Loucy (cell line): ENCODE measurements at regions not wholly inside any gene's neighbourhood (a gene's known extent, or its start where the extent isn't known, plus 50 kb on each side); places are given as distances from the start of the nearest gene placed in this dataset.

Source experiments
- H2AFZ ChIP-seq: fragments of 200-600 bp; sonication (generic); 2 replicates; pipeline ENCODE4 v1.6.0; 2016; ENCODE audit warnings: antibody characterized with exemption, mild to moderate bottlenecking, low read length, moderate library complexity
- H3F3A ChIP-seq: fragments of 200-600 bp; 2 replicates; pipeline ENCODE4 v1.6.0; 2016; ENCODE audit warnings: antibody characterized with exemption, low read depth, mild to moderate bottlenecking
- H3K27me3 ChIP-seq: fragments of 200-600 bp; sonication (generic); 2 replicates; pipeline ENCODE4 v1.6.1; 2014; ENCODE audit warnings: low read length, mild to moderate bottlenecking; ENCODE audit not compliant: insufficient read depth, poor library complexity, severe bottlenecking
- H3K36me3 ChIP-seq: fragments of 200-600 bp; sonication (generic); 2 replicates; pipeline ENCODE4 v1.6.1; 2016; ENCODE audit warnings: low read length; ENCODE audit not compliant: insufficient read depth
- H3K4me1 ChIP-seq: fragments of 200-600 bp; sonication (generic); 2 replicates; pipeline ENCODE4 v1.5.1; 2014; ENCODE audit warnings: low read length, mild to moderate bottlenecking; ENCODE audit not compliant: insufficient read depth, poor library complexity, severe bottlenecking
- H3K4me2 ChIP-seq: fragments of 200-600 bp; sonication (generic); 2 replicates; pipeline ENCODE4 v1.6.0; 2014; ENCODE audit warnings: antibody characterized with exemption, low read length, low read depth, mild to moderate bottlenecking; ENCODE audit not compliant: poor library complexity, severe bottlenecking
- H3K4me3 ChIP-seq: fragments of 200-600 bp; sonication (generic); 2 replicates; pipeline ENCODE4 v1.5.1; 2014; ENCODE audit warnings: low read length, mild to moderate bottlenecking, mixed read lengths; ENCODE audit not compliant: poor library complexity, severe bottlenecking
- H3K79me2 ChIP-seq: fragments of 200-600 bp; sonication (generic); 2 replicates; pipeline ENCODE4 v1.6.1; 2014; ENCODE audit warnings: low read length; ENCODE audit not compliant: insufficient read depth
- H3K9ac ChIP-seq: fragments of 200-600 bp; sonication (generic); 2 replicates; pipeline ENCODE4 v1.6.0; 2014; ENCODE audit warnings: mild to moderate bottlenecking, low read depth, low read length, moderate library complexity; ENCODE audit not compliant: poor library complexity, severe bottlenecking
- H3K9me2 ChIP-seq: fragments of 200-600 bp; sonication (generic); replicated peaks from 2 replicates; pipeline ENCODE4 v1.6.1; 2016; ENCODE audit warnings: low read depth, low read length, mixed read lengths
- H3K9me3 ChIP-seq: fragments of 200-600 bp; sonication (generic); 2 replicates; pipeline ENCODE4 v1.6.1; 2014; ENCODE audit warnings: mild to moderate bottlenecking, antibody characterized with exemption, low read length, low read depth; ENCODE audit not compliant: insufficient read depth
- H4K20me1 ChIP-seq: fragments of 200-600 bp; sonication (generic); 2 replicates; pipeline ENCODE4 v1.6.0; 2014; ENCODE audit warnings: antibody characterized with exemption, low read length, mild to moderate bottlenecking; ENCODE audit not compliant: insufficient read depth, poor library complexity, severe bottlenecking
- EZH2phosphoT487 ChIP-seq: fragments of 200-600 bp; IDR thresholded peaks from 2 replicates; pipeline ENCODE4 v1.6.1; 2018; ENCODE audit warnings: antibody characterized with exemption, mild to moderate bottlenecking, moderate library complexity, borderline replicate concordance
- TF ChIP-seq, protein P1 (sequence below): fragments of 200-600 bp; sonication (generic); conservative IDR thresholded peaks from 2 replicates; pipeline ENCODE4 v1.5.1; 2014; ENCODE audit warnings: mild to moderate bottlenecking, antibody characterized with exemption, low read length

DNA sequence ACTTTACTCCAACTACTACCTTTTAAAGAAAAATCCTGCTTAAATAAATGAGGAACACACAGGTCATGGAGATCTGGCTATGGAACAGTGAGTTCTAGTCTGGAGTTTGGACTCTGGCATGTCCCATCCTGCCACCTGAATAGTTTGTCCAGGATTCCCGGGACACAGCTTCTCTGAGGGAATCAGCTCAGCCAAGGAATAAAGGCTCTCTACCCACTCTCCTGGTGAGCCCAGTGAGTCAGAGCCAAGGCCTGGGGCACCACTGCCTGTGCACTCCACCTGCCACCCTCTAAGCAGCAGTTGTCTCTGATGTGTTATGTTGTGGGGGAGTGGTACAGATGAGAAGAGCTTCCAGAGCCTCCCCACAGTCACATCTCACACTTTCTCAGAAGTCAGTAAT lies 113.5 kb downstream of the HTR5A start:
- H4K20me1 ChIP-seq: no peaks in the 10 kb centered on the region
- no peak overlapping the region for H3K4me2 ChIP-seq
- H3K9me3 ChIP-seq: peaks cover 30% of the 10 kb centered on the region; the same call in 1 of the 2 replicates
- no peaks in the 10 kb centered on the region for H3K79me2 ChIP-seq
- no peaks in the 10 kb centered on the region for H3F3A ChIP-seq
- no peak overlapping the region for H3K4me3 ChIP-seq
- no peaks in the 10 kb centered on the region for H3K27me3 ChIP-seq
- no peak overlapping the region for H2AFZ ChIP-seq
- H3K9ac ChIP-seq: no peak overlapping the region
- peaks cover 9% of the 10 kb centered on the region for H3K4me1 ChIP-seq
- TF ChIP-seq, protein P1, sequence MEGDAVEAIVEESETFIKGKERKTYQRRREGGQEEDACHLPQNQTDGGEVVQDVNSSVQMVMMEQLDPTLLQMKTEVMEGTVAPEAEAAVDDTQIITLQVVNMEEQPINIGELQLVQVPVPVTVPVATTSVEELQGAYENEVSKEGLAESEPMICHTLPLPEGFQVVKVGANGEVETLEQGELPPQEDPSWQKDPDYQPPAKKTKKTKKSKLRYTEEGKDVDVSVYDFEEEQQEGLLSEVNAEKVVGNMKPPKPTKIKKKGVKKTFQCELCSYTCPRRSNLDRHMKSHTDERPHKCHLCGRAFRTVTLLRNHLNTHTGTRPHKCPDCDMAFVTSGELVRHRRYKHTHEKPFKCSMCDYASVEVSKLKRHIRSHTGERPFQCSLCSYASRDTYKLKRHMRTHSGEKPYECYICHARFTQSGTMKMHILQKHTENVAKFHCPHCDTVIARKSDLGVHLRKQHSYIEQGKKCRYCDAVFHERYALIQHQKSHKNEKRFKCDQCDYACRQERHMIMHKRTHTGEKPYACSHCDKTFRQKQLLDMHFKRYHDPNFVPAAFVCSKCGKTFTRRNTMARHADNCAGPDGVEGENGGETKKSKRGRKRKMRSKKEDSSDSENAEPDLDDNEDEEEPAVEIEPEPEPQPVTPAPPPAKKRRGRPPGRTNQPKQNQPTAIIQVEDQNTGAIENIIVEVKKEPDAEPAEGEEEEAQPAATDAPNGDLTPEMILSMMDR: no peak
- TF ChIP-seq EZH2phosphoT487: no peak
- H3K36me3 ChIP-seq: no peaks in the 10 kb centered on the region
- H3K9me2 ChIP-seq: no peaks in the 10 kb centered on the region

DNA sequence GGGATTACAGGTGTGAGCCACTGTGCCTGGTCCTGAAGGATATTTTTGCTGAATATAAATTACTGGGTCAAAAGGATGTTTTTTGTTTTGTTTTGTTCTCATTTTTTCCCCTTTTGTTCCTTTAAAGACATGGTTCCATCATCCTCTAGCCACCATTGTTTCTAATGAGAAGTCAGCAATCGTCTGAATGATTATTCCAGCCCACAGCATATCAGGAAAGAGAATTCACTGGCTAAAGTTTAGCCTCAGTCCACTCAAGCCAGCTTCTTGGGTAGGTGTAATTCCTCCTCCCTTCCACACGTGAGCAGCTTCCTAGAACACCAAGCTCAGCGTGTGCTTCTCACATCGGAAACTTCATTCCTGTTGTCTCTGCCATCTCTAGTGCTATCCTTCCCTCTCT lies 112.8 kb upstream of the INSIG1 start:
- Histone ChIP-seq H3K79me2 (no peaks in the 10 kb centered on the region), H3K9me3 (peaks cover 30% of the 10 kb centered on the region; the same call in 1 of the 2 replicates), H3K4me2 (no peak overlapping the region), H3K4me3 (no peak overlapping the region), H3K9ac (no peak overlapping the region), H3K27me3 (no peaks in the 10 kb centered on the region), H2AFZ (no peak overlapping the region), H3K36me3 (no peaks in the 10 kb centered on the region), H3K4me1 (peaks cover 16% of the 10 kb centered on the region), H4K20me1 (no peaks in the 10 kb centered on the region), H3K9me2 (no peaks in the 10 kb centered on the region), H3F3A (no peaks in the 10 kb centered on the region)
- TF ChIP-seq, protein P1: no peak
- no peak for TF ChIP-seq EZH2phosphoT487

DNA sequence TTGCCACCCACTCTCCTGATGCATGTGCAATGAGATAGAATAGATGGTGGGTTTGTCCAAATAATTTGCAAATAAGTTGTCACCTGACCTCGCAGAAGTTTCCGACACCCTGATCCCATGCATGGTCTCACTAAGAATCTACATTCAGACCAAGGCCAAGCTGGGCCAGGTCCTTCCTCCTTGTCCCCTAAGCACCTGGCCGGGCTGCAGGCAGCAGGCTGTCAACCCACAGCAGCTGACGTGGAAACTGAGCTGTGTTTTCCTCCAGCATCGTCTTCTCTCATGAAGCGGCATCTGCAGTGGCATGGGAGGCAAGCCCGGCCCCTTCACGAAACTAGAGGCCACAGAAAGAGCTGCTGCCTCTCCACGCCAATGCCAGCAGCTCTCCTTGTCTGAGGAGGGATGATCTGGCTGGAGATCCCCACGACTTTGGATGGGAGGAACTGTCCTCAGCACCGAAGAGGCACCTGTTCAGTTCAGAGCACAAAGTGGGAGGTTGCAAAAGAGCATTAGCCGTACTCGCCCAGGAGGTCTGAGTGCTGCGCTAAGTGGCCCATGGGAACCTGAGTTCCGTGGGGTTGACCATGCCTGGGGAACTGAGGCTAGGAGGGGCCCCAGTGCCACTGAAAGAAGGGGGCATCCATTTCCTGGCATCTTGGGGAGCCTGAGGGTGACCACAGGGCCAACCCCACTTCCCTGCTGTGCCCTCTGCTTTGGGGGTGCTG lies 110.5 kb upstream of the INSIG1 start:
- Histone ChIP-seq H3K4me2 (no peak overlapping the region), H3F3A (no peaks in the 10 kb centered on the region), H3K36me3 (no peaks in the 10 kb centered on the region)

More for the DNA sequence above, 110.5 kb upstream of the INSIG1 start:
- H3K27me3 ChIP-seq: no peaks in the 10 kb centered on the region
- H3K9me3 ChIP-seq: peaks cover 26% of the 10 kb centered on the region; the same call in 1 of the 2 replicates
- no peak for TF ChIP-seq EZH2phosphoT487
- TF ChIP-seq, protein P1: no peak
- H3K79me2 ChIP-seq: no peaks in the 10 kb centered on the region
- peaks cover 16% of the 10 kb centered on the region for H3K4me1 ChIP-seq
- H4K20me1 ChIP-seq: no peaks in the 10 kb centered on the region
- no peak overlapping the region for H2AFZ ChIP-seq
- H3K9me2 ChIP-seq: no peaks in the 10 kb centered on the region
- no peak overlapping the region for H3K9ac ChIP-seq
- H3K4me3 ChIP-seq: no peak overlapping the region
